Left lung (tissue), 4 donors: ENCODE measurements at regions not wholly inside any gene's neighbourhood (a gene's known extent, or its start where the extent isn't known, plus 50 kb on each side); places are given as distances from the start of the nearest gene placed in this dataset.

Experiments
- ATAC-seq: fragments of 200-7000 bp; cut with Tn5 transposase; one replicate; pipeline ENCODE4 v1.9.1; 2020; ENCODE audit warnings: moderate library complexity
- DNase-seq, 4 donors: peaks; one replicate each; pipeline ENCODE4 v3.0.0-alpha.2; 2013 to 2020
- H3K27ac ChIP-seq, 2 donors: fragments of 200-600 bp; sonication (generic) in 1 of 2; one replicate each; pipeline versions ENCODE4 v1.5.0 to v1.8.0; 2020 to 2021
- H3K27me3 ChIP-seq, 2 donors: fragments of 200-600 bp; sonication (generic) in 1 of 2; one replicate each; pipeline versions ENCODE4 v1.5.0 to v1.8.0; 2020 to 2021
- H3K36me3 ChIP-seq, 2 donors: fragments of 200-600 bp; sonication (generic) in 1 of 2; one replicate each; pipeline versions ENCODE4 v1.5.0 to v1.8.0; 2020 to 2021
- H3K4me1 ChIP-seq, 2 donors: fragments of 200-600 bp; one replicate each; pipeline ENCODE4 v1.8.0; 2021
- H3K4me3 ChIP-seq, 2 donors: fragments of 200-600 bp; sonication (generic) in 1 of 2; one replicate each; pipeline versions ENCODE4 v1.5.0 to v1.8.0; 2020 to 2021; ENCODE audit warnings: mild to moderate bottlenecking in 1 of 2
- H3K9me3 ChIP-seq, 2 donors: fragments of 200-600 bp; sonication (generic) in 1 of 2; one replicate each; pipeline versions ENCODE4 v1.5.0 to v1.8.0; 2020 to 2021
- CTCF ChIP-seq, 2 donors: fragments of 200-600 bp; sonication (generic) in 1 of 2; IDR thresholded peaks; one replicate each; pipeline versions ENCODE4 v1.5.0 to v1.8.0; 2021; ENCODE audit warnings: antibody characterized with exemption in 2 of 2
- intact Hi-C, 2 donors: fragments of 100-400 bp; cut with DNase I; formaldehyde crosslinking; loops; one replicate each; pipeline versions ENCODE4 v1.11.2 to v1.14.2; 2022
- donor health status: DM: no; HTN: yes; CAD: no.
- donor health status: DM: no; HTN: no; CAD: no.

- no peak for TF ChIP-seq CTCF (IDR thresholded peaks at IDR 0.05)
- Histone ChIP-seq H3K27ac (no peak overlapping the region), H3K4me1 (peaks cover 0 to 25% of the 10 kb centered on the region in 2 donors), H3K36me3 (no peaks in the 10 kb centered on the region), H3K27me3 (peaks cover 0 to 39% of the 10 kb centered on the region in 2 donors), H3K4me3 (no peak overlapping the region), H3K9me3 (no peaks in the 10 kb centered on the region)
- intact Hi-C loops, result no loop called here
- DNase-seq, result no peak
- ATAC-seq, result no peak
Measured at GRCh38 chr6:27755768-27756167, 156.4 kb downstream of the OR2B2 start.

DNA sequence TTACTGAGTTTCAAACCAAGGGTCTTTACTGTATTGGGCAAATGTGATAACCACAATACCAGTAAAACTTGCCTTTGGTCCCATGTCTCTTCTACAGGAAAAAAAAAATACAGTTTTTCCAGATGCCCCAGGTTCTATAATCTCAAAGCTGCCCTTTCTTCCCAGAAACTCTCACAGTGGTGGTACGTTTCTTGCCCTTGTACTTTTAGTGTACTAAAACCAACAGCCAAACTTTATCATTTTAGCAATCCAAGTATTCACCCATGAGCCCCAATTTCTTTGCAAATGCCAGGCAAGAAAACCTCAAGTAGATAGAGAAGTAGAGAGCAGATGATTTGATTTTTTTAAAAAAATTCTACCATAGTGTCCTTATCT, 157.8 kb downstream of the OR2B2 start:
- Histone ChIP-seq H3K4me3 (peak overlapping the region; percentile 59 to 76), H3K27ac (peak overlapping the region in 1 of 2 donors; percentile 88), H3K27me3 (peaks cover 0 to 34% of the 10 kb centered on the region in 2 donors), H3K9me3 (no peaks in the 10 kb centered on the region), H3K4me1 (peaks cover 0 to 25% of the 10 kb centered on the region in 2 donors), H3K36me3 (no peaks in the 10 kb centered on the region)
- DNase-seq, result no peak
- intact Hi-C loops, result no loop called here
- no peak for ATAC-seq
- no peak for TF ChIP-seq CTCF (IDR thresholded peaks at IDR 0.05)

DNA sequence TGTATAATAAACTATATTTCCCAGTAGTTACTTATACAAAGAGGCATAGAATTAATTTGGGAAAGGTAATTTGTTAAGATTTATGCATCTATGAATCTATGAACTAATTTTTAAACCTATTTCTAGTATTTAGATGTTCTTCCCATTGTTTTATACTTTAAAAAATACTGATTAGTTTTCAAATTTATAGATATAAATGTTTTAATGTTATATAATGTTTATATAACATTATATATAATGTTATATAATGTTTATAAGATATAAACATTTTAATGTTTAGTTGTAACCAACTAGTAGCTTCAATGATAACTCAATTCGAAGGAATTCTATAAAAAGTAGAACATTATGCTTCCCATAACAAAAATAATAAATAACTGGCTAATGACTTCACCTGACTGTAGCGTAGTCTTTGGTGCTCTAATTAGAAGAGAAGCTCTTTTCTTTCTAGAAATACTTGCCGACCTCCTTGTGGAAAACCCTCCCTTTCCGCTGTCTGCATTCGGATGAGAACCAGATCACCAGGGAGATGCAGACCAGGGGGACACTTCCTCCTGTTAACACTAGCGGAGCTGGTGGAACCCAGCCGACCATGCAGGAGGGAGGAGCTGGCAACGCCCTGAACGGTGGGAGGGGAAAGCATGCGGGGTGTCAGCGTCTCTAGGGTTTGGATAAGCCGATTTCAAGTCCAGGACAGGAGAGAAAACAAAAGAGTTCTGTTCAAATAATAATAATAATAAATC, 158.4 kb downstream of the OR2B2 start:
- Histone ChIP-seq H3K9me3 (no peaks in the 10 kb centered on the region), H3K27me3 (peaks cover 0 to 29% of the 10 kb centered on the region in 2 donors), H3K4me3 (peak overlapping the region; percentile 59 to 76), H3K27ac (peak overlapping the region in 1 of 2 donors; percentile 88), H3K4me1 (peaks cover 0 to 25% of the 10 kb centered on the region in 2 donors), H3K36me3 (no peaks in the 10 kb centered on the region)
- DNase-seq, result peak; percentile 58 to 90 (median 82)
- ATAC-seq, result peak; percentile 51
- TF ChIP-seq CTCF (IDR thresholded peaks at IDR 0.05), result no peak
- intact Hi-C loops, result no loop called here

DNA sequence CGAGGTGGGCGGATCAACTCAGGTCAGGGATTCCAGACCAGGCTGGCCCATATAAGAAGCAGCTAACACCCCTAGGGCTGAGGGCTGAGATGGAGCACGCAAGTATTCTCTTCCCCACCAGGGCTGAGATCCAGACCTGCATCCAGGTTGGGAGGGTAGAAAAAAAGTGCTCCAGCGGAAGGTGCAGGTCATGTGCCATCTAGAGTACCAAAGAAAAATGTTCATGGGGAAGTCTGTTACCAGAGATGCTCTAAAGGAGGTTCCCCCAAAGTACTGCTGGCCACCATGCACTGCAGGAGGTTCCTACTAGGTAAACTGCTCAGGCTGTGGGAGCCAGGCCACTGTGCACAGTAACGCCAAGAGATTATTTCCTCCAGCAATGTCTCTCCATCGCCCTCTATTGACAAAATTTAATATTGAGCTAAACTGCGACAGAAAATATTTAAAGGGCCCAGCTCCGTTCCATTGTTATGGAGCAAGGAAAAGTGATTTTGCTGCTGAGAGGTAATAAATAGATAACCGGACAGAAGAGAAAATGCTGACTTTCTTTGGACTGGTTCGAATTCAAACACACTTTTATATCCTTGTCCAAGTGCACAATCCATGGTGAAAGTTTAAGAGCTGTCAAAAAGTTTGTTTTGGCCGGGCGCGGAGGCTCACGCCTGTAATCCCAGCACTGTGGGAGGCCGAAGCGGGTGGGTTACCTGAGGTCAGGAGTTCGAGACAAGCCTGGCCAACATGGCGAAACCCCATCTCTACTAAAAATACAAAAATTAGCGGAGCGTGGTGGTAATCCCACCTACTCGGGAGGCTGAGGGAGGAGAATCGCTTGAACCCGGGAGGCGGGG, 159.9 kb downstream of the OR2B2 start:
- intact Hi-C loops, result no loop called here
- peak; percentile 60 to 85 for TF ChIP-seq CTCF (IDR thresholded peaks at IDR 0.05)
- H3K27me3 ChIP-seq, result peaks cover 0 to 13% of the 10 kb centered on the region in 2 donors

DNA sequence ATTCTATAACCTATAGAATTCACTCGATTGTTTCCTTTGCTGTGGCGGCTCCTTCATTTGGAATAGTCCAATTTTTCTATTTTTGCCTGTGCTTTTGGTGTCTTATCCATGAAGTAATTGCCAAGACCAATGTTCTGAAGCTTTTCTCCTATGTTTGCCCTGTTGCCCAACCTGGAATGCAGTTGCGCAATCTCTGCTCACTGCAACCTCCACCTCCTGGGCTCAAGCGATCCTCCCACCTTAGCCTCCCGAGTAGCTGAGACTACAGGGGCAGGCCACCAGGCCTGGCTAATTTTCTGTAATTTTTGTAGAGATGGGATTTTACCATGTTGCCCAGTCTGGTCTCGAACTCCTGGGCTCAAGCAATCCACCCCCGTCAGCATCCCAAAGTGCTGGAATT, 163.5 kb downstream of the OR2B2 start:
- no peaks in the 10 kb centered on the region for H3K9me3 ChIP-seq
- ATAC-seq (no peak), DNase-seq (no peak)
- H3K27me3 ChIP-seq, result peaks cover 7 to 27% of the 10 kb centered on the region in 2 donors
- no peak for TF ChIP-seq CTCF (IDR thresholded peaks at IDR 0.05)
- H3K4me3 ChIP-seq, result no peak overlapping the region
- intact Hi-C loops, result no loop called here
- H3K4me1 ChIP-seq, result peaks cover 0 to 3% of the 10 kb centered on the region in 2 donors
- H3K36me3 ChIP-seq, result no peaks in the 10 kb centered on the region
- H3K27ac ChIP-seq, result no peak overlapping the region

More for the DNA sequence above, 159.9 kb downstream of the OR2B2 start:
- Histone ChIP-seq H3K4me1 (peaks cover 0 to 19% of the 10 kb centered on the region in 2 donors), H3K9me3 (no peaks in the 10 kb centered on the region), H3K36me3 (no peaks in the 10 kb centered on the region), H3K27ac (peak overlapping the region; percentile 88 to 92), H3K4me3 (peak overlapping the region; percentile 59 to 76)
- DNase-seq (peak; percentile 50 to 86 (median 79)), ATAC-seq (peak; percentile 93)
